HG03066 (cell line): ENCODE measurements at regions not wholly inside any gene's neighbourhood (a gene's known extent, or its start where the extent isn't known, plus 50 kb on each side); places are given as distances from the start of the nearest gene placed in this dataset.
"Not testable (repeated sequence)": the region's sequence is repeated elsewhere in the genome, so short reads cannot be mapped to it uniquely, and the experiment has no call there.

Experiments
- ATAC-seq: cut with Tn5 transposase; IDR thresholded peaks from one replicate; pipeline ENCODE4 v1.9.1; 2021; ENCODE audit warnings: low read depth; ENCODE audit not compliant: unreplicated experiment

- no peak for ATAC-seq
Measured at GRCh38 chr10:23725548-23725947, 286.7 kb downstream of the OTUD1 start.

DNA sequence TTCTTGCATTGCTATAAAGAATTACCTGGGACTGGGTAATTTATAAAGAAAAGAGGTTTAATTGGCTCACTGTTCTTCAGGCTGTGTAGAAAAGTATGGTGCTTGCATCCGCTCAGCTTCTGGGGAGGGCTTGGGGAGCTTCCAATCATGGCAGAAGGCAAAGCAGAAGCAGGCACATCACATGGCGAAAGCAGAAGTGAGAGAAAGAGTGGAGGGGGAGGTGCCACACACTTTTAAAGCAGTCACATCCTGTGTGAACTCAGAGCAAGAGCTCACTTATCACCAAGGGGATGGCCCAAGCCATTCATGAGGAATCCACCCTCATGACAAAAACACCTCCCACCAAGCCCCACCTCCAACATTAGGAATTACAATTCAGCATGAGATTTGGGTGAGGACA lies 303.5 kb downstream of the OTUD1 start:
- ATAC-seq, result peak; percentile 96

DNA sequence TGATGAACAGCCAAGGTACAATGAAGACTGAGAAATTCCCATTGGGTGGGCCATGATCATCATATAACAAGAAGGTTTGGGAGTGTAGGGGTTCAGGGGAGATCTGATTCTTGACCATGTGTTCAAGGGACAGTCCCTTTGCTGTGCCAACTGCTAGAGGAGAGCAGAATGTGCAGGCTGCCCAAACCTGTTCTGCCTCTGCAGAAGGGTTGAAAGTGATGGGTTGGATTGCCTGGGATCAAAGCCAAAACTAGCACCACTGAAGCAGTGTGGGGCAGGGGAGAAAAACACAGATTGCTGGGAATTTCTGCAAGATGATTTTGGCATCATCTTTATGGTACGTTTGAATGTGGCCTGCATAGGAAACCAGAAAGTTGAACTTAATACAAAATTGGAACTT lies 303.9 kb downstream of the OTUD1 start:
- ATAC-seq, result no peak

DNA sequence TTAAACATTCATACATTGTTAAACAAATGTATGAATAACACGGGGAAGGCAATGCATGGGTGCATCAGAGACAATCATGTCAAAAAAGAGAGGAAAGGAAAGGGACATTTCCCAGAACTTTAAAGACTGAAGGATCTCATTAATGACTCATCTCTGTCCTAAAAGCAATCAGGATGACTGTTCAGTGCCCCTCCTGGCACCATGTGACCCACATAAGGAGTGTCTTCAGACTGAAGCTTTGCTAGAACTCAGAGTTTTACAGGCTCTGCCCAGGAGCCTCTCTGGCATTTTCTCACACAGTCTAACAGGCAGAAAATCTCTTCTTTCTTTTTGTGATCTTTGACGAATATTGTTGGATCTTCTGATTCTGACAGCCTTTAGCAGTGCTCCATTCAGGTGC lies 315.3 kb downstream of the OTUD1 start:
- no peak for ATAC-seq

GRCh38 chr10:23754941-23755340 lies 316.1 kb downstream of the OTUD1 start:
- no peak for ATAC-seq

GRCh38 chr10:23755556-23755955 lies 316.7 kb downstream of the OTUD1 start:
- no peak for ATAC-seq

GRCh38 chr10:23768281-23768680 lies 329.4 kb downstream of the OTUD1 start:
- no peak for ATAC-seq

GRCh38 chr10:23777153-23777552 lies 338.3 kb downstream of the OTUD1 start:
- ATAC-seq, result no peak

DNA sequence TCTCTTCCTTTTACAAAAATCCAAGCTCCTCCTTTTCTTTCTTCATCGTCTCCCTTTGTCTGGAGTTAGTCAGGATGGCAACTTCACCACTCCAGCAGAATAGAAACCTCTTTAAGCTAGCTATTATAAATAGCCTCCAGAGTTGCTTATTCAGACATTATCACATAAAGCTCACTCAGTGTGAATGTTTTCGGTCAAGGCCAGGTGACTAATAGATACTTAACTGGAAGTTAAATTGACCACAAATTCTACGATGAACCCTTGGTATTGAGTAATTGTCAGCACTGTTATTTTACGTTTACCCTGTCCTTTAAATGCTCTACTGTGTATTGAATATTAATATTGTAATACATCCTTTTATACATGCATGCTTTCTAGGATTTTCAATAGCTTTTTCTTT lies 340.4 kb downstream of the OTUD1 start:
- no peak for ATAC-seq

- ATAC-seq, result no peak
Measured at GRCh38 chr10:23780331-23780730, 341.5 kb downstream of the OTUD1 start.

- no peak for ATAC-seq
Measured at GRCh38 chr10:23786594-23786993, 347.7 kb downstream of the OTUD1 start.

DNA sequence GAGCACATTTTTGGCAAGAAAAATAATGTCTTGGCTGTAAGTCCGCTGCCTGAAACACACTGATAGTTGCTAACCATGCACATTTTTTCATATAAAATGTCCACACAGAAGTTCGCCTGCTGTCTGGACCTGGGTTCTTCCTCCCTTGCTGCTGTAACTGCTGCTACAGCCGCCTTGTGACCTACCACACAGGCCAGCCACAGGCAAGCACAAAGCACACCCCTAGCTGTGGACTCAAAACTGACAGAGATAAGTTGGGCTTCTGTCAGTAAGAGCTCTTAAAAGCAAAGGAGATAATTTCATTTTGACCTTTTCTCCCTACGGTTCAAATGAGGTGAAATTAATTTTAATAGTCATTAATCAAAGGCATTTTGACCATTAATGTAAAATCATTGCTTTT lies 354.7 kb downstream of the OTUD1 start:
- ATAC-seq, result no peak

GRCh38 chr10:23797452-23797851 lies 358.6 kb downstream of the OTUD1 start:
- ATAC-seq, result not testable (repeated sequence)

DNA sequence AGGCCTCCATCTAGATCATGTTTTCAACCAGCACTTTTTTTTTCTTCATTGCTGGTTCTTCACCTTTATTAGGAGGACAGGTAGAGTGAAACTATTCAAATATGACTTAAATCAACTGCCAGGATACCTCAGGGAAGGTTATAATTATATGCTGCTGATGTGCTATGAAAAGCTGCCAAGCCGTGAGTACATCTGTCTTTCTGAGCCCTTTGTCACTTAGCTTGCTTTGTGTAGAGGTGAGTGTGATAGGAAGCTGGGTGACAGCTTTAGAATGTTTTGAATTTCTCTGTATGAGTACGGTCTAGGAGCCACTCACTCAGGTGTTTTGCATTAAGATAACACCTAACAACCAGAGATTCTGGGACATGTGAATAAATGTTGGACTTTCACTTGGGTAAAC lies 365.2 kb downstream of the OTUD1 start:
- ATAC-seq, result no peak

DNA sequence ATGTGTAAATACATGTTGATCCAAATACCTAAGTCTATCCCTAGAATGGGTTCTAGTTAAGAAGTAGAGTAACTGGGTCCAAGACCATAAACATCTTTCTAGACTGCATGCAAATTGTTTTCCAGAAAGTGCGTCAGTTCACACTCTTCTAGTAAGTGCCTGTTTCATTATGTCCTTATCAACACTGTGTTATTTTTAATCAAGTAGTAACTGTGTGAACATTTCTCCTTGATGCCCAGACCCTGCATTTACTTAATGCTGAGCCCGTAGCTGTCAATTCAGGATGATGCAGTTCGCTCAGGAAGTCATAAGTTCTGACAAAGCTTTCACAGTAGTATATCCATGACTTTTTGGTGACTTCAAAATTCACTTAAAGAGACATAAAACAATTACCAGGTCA lies 374.8 kb downstream of the OTUD1 start:
- no peak for ATAC-seq

DNA sequence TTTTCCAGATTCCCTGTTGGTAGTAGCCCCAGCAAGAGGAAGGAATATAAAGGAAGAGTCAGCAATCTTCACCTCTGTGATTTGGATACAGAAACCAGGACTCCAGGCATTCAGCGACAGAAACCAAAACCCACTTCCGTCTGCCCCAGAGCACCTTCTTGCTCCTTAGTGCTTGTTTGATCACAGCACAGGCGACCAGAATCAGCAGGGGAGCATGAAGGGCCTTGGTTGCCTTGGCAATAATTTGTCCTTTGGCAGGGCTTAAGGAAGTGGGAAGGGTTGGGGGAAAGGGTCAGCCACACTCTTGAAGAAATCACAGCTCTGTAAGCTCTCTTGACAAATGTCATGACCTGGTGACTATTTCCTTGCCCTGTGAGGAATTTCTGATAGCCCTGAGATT lies 379.6 kb downstream of the OTUD1 start:
- ATAC-seq, result no peak

DNA sequence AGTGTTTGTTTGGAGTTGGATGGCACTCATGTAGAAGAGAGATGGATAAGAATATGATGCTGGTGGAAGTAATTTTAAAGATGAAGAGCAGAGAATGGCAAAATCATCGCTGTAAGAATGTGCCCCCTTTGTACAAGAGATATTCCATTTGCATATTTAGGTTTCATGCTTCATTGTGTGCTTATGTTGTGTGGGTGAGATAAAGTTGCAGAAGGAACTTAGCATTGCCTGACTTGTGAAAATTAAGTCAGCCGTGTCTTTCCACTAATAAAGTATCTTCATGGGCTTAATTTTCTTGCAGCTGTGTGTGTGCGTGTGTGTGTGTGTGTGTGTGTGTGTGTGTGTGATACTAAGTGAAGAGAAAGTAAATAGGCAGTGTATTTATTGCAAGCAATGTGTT lies 381.9 kb downstream of the OTUD1 start:
- ATAC-seq, result no peak

GRCh38 chr10:23824822-23825221 lies 384.1 kb upstream of the KIAA1217 start:
- no peak for ATAC-seq

DNA sequence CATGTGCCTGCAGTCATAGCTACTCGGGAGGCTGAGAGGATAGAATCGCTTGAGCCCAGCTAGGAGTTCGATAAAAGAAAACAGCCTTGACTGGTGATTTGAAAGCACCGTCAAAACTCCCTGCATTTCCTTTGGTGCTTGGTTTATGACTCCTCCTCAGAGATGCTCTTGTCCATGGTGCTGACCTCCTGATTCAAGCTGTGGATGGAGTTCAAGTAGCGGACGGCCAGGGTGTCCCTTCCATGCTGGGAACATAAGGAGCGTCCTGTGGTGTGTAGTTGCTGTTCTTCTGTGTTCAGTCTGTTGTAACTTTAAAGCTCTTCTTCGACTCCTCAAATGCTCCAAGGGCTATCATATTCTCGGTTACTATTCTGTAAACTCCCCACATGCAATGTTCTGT lies 382.5 kb upstream of the KIAA1217 start:
- no peak for ATAC-seq

GRCh38 chr10:23829556-23829955 lies 379.4 kb upstream of the KIAA1217 start:
- ATAC-seq, result no peak

GRCh38 chr10:23834091-23834490 lies 374.8 kb upstream of the KIAA1217 start:
- ATAC-seq, result no peak

DNA sequence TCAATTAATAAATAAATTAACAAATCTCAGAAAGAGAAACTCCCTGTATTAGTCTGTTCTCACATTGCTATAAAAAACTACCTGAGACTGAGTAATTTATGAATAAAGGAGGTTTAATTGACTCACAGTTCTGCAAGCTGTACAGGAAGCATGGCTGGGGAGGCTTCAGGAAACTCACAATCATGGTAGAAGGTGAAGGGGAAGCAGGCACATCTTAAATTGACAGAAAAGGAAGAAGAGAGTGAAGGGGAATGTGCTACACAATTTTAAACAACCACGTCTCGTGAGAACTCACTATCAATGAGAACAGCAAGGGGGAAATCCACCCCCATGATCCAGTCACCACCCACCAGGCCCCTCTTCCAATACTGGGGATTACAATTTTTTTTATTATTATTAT lies 358.3 kb upstream of the KIAA1217 start:
- ATAC-seq, result no peak

DNA sequence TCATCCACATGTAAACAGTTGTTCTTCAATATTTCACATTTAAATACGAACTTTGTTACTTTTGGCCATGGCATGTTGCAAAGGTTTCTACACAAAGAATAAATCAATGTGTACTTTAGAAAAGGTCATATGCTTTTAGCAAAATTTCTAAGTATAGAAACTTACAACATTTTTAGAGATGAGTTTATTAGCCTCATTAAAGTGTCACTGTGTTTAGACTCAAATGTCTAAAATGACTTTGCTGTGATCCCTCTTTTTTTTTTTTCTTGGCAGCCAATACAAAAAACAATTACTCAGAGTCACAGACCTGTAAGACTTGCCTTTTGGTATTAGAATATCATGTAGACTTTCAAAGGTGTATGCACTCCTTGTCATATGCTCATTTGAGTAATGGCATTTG lies 349.3 kb upstream of the KIAA1217 start:
- ATAC-seq, result no peak
